ENCODE measurements at regions not wholly inside any gene's neighbourhood (a gene's known extent, or its start where the extent isn't known, plus 50 kb on each side); places are given as distances from the start of the nearest gene placed in this dataset.

DNA sequence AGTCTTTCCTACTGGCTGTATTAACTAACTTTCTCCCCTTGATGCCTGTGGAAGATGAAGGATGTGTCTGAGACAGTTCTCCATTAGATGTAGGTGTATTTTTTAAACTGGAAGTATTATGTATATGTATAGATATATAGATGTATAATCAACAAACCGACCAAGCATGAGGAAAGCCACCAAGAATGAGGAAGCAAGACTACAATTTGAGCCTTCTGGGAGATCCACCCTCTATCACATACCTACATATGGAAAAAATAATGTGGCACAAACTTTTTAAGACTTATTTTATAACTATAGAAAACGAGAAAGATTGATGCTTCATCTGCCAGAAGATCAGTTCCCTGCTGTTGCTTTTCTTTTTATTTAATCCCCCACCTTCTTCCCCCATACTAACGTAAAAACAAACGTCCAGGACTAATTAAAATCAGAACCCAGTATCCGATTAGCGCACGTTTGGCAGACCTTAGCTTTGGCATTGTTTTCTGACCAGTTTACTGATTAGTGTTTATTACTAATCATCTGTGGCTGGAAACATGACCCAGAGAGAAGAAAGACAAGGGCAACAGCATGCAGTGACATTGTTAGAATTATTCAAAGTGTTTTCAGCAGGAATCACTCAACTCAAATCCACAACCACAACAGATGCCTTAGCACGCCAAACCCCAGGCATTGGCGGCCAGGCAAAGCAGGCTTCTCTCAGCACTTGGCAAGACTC is 490.2 kb downstream of the EBF1 start:
- no peak overlapping the region; the same call in 1 of the 2 replicates for H3K27ac ChIP-seq (ENCODE audit: low read length)
- no peak for TF ChIP-seq EZH2 (IDR thresholded peaks at IDR 0.05; ENCODE audit: borderline replicate concordance, low read depth, low read length, severe bottlenecking)
- TF ChIP-seq, protein P1, sequence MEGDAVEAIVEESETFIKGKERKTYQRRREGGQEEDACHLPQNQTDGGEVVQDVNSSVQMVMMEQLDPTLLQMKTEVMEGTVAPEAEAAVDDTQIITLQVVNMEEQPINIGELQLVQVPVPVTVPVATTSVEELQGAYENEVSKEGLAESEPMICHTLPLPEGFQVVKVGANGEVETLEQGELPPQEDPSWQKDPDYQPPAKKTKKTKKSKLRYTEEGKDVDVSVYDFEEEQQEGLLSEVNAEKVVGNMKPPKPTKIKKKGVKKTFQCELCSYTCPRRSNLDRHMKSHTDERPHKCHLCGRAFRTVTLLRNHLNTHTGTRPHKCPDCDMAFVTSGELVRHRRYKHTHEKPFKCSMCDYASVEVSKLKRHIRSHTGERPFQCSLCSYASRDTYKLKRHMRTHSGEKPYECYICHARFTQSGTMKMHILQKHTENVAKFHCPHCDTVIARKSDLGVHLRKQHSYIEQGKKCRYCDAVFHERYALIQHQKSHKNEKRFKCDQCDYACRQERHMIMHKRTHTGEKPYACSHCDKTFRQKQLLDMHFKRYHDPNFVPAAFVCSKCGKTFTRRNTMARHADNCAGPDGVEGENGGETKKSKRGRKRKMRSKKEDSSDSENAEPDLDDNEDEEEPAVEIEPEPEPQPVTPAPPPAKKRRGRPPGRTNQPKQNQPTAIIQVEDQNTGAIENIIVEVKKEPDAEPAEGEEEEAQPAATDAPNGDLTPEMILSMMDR (IDR thresholded peaks at IDR 0.05; ENCODE audit: borderline replicate concordance, extremely low read depth, low read length, poor library complexity, severe bottlenecking): no peak
- H3K36me3 ChIP-seq (ENCODE audit: insufficient read depth, low read length): no peaks in the 10 kb centered on the region
- H3K4me1 ChIP-seq (ENCODE audit: insufficient read depth, low read length): no peaks in the 10 kb centered on the region
- H3K79me2 ChIP-seq (ENCODE audit: insufficient read depth, low read length): no peaks in the 10 kb centered on the region
- H3K27me3 ChIP-seq (ENCODE audit: insufficient read depth, low read length, poor library complexity): no peaks in the 10 kb centered on the region
- H3K9me3 ChIP-seq (ENCODE audit: insufficient read depth, low read length, severe bottlenecking): no peaks in the 10 kb centered on the region
- H3K4me2 ChIP-seq (ENCODE audit: insufficient read depth, low read length): no peak overlapping the region
- no peak overlapping the region for H3K4me3 ChIP-seq (ENCODE audit: low read depth in 1 of 2, low read length in 2 of 2)
- ATAC-seq (ENCODE audit: insufficient read depth, low read depth): no peak
- H4K20me1 ChIP-seq (ENCODE audit: insufficient read depth, low read length): no peaks in the 10 kb centered on the region
- no peak overlapping the region for H2AFZ ChIP-seq (ENCODE audit: low read depth, low read length)
- H3K9ac ChIP-seq (ENCODE audit: low read depth, low read length): no peak overlapping the region
- DNase-seq: no peak

DNA sequence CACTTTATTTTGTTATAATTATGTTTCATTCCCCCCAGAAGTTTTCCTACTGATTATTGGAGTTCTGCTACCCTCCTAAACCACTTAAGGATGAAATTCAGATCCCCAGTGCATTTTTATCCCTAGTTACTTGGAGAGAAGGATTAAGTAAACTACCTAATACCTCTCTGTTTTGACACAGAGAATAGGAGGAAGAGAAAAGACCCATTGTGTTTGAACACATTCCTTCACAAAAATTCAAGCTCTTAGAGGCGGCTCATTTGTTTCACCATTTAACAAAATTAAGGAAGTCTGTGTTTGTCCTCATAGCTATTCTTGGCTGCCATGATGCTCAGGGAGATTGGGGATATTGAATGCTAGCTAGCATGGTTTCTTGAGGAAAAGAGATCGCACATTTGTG is 492.6 kb downstream of the EBF1 start:
- H3K79me2 ChIP-seq (ENCODE audit: insufficient read depth, low read length): no peaks in the 10 kb centered on the region
- ATAC-seq (ENCODE audit: insufficient read depth, low read depth) (no peak), DNase-seq (no peak)
- H3K27ac ChIP-seq (ENCODE audit: low read length): no peak overlapping the region
- no peak overlapping the region for H3K4me3 ChIP-seq (ENCODE audit: low read depth in 1 of 2, low read length in 2 of 2)
- no peaks in the 10 kb centered on the region for H3K36me3 ChIP-seq (ENCODE audit: insufficient read depth, low read length)
- no peaks in the 10 kb centered on the region for H3K9me3 ChIP-seq (ENCODE audit: insufficient read depth, low read length, severe bottlenecking)
- TF ChIP-seq, protein P1 (IDR thresholded peaks at IDR 0.05; ENCODE audit: borderline replicate concordance, extremely low read depth, low read length, poor library complexity, severe bottlenecking): no peak
- no peak for TF ChIP-seq EZH2 (IDR thresholded peaks at IDR 0.05; ENCODE audit: borderline replicate concordance, low read depth, low read length, severe bottlenecking)
- no peaks in the 10 kb centered on the region for H3K27me3 ChIP-seq (ENCODE audit: insufficient read depth, low read length, poor library complexity)
- peaks cover 5% of the 10 kb centered on the region; the same call in 1 of the 2 replicates for H3K4me1 ChIP-seq (ENCODE audit: insufficient read depth, low read length)
- no peak overlapping the region; the same call in 1 of the 2 replicates for H2AFZ ChIP-seq (ENCODE audit: low read depth, low read length)
- H3K4me2 ChIP-seq (ENCODE audit: insufficient read depth, low read length): no peak overlapping the region
- no peaks in the 10 kb centered on the region for H4K20me1 ChIP-seq (ENCODE audit: insufficient read depth, low read length)
- H3K9ac ChIP-seq (ENCODE audit: low read depth, low read length): no peak overlapping the region

DNA sequence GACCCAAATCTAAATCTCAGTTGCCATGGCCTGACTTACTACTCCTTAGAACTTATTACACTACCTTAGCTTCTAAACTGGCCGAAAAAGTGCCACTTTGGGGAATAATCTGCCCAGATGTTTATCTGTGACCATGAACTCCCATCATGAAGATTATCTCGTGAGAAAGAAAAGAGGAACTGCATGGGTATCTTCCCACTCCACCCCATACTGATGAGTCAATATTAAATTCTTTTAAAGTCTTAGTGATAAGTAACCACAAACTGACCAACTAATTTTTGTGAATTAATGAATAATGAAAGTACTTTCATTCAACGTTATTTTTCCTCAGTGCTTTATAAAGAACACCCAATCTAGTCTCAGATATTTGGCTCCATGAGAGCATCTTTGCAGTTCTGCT is 493.5 kb downstream of the EBF1 start:
- no peaks in the 10 kb centered on the region for H4K20me1 ChIP-seq (ENCODE audit: insufficient read depth, low read length)
- H3K27ac ChIP-seq (ENCODE audit: low read length): no peak overlapping the region
- H3K27me3 ChIP-seq (ENCODE audit: insufficient read depth, low read length, poor library complexity): no peaks in the 10 kb centered on the region
- H3K36me3 ChIP-seq (ENCODE audit: insufficient read depth, low read length): no peaks in the 10 kb centered on the region
- H3K79me2 ChIP-seq (ENCODE audit: insufficient read depth, low read length): no peaks in the 10 kb centered on the region
- DNase-seq (no peak), ATAC-seq (ENCODE audit: insufficient read depth, low read depth) (no peak)
- H3K4me2 ChIP-seq (ENCODE audit: insufficient read depth, low read length): no peak overlapping the region
- H3K9me3 ChIP-seq (ENCODE audit: insufficient read depth, low read length, severe bottlenecking): no peaks in the 10 kb centered on the region
- H3K4me3 ChIP-seq (ENCODE audit: low read depth in 1 of 2, low read length in 2 of 2): no peak overlapping the region
- no peak overlapping the region for H2AFZ ChIP-seq (ENCODE audit: low read depth, low read length)
- H3K9ac ChIP-seq (ENCODE audit: low read depth, low read length): no peak overlapping the region
- no peak for TF ChIP-seq EZH2 (IDR thresholded peaks at IDR 0.05; ENCODE audit: borderline replicate concordance, low read depth, low read length, severe bottlenecking)
- TF ChIP-seq, protein P1 (IDR thresholded peaks at IDR 0.05; ENCODE audit: borderline replicate concordance, extremely low read depth, low read length, poor library complexity, severe bottlenecking): no peak
- H3K4me1 ChIP-seq (ENCODE audit: insufficient read depth, low read length): peaks cover 5% of the 10 kb centered on the region; the same call in 1 of the 2 replicates
